ENCODE measurements at regions not wholly inside any gene's neighbourhood (a gene's known extent, or its start where the extent isn't known, plus 50 kb on each side); places are given as distances from the start of the nearest gene placed in this dataset.

GRCh38 chr6:21371676-21372171 lies 221.8 kb upstream of the SOX4 start:
- no peak for TF ChIP-seq EZH2phosphoT487 (IDR thresholded peaks at IDR 0.05; ENCODE audit: insufficient read depth, low read depth)
- no peak for TF ChIP-seq EZH2 (IDR thresholded peaks at IDR 0.05; ENCODE audit: insufficient read depth, poor library complexity, severe bottlenecking)

All from GM23248 (cell line).